ENCODE measurements at regions not wholly inside any gene's neighbourhood (a gene's known extent, or its start where the extent isn't known, plus 50 kb on each side); places are given as distances from the start of the nearest gene placed in this dataset.
"Not testable (repeated sequence)": the region's sequence is repeated elsewhere in the genome, so short reads cannot be mapped to it uniquely, and the experiment has no call there.

DNA sequence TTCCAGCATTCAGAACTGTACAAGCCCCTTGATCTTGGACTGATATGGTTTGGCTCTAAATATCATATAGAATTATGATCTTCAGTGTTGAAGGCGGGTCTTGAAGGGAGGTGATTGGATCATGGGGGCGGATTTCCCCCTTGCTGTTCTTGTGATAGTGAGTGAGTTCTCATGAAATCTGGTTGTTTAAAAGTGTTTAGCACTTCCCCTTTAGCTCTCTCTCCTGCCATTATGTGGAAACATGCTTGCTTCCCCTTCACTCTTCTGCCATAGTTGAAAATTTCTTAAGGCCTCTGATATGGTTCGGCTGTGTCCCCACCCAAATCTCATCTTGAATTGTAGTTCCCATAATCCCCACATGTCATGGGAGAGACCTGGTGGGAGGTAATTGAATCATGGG lies 305.3 kb upstream of the CYRIA start:
- H3K27ac Mint-ChIP-seq; H3K9me3 ChIP-seq (ENCODE audit: control insufficient read depth in 1 of 2, low read length in 2 of 2); H3K27me3 Mint-ChIP-seq; H3K4me3 Mint-ChIP-seq; H3K27ac ChIP-seq (ENCODE audit: low read depth, low read length); H3K36me3 ChIP-seq (ENCODE audit: insufficient read depth, low read length); POLR2A ChIA-PET (ENCODE audit: partially characterized antibody); H3K4me3 ChIP-seq (ENCODE audit: low read length in 2 of 2); H3K4me1 ChIP-seq (ENCODE audit: insufficient read depth, low read length); H3K36me3 Mint-ChIP-seq; H3K9me3 Mint-ChIP-seq; CTCF ChIA-PET (ENCODE audit: partially characterized antibody); intact Hi-C loops (cut with micrococcal nuclease); H3K27me3 ChIP-seq (ENCODE audit: insufficient read depth, low read length); H3K4me1 Mint-ChIP-seq; DNase-seq: not testable (repeated sequence)

DNA sequence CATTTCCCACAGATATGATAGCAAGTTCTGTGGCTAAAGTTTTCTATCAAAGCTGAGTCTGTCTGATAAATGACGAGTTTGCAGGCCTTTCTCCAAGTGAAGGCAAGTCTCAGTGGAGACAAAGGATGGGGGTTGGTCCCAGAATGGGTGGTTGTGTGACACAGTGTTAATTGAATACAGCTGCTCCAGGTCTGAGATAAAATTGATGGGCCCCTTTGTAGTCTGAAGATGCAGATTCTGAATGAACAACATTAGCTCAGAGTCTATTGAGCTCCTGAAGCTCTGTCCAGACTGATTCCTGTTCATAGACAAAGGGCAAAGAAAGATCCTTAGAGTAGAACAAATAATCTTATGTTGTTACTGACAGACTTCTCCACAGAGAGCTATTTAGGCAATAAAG lies 296.9 kb upstream of the CYRIA start:
- CTCF ChIA-PET (ENCODE audit: partially characterized antibody), result no interaction called here

DNA sequence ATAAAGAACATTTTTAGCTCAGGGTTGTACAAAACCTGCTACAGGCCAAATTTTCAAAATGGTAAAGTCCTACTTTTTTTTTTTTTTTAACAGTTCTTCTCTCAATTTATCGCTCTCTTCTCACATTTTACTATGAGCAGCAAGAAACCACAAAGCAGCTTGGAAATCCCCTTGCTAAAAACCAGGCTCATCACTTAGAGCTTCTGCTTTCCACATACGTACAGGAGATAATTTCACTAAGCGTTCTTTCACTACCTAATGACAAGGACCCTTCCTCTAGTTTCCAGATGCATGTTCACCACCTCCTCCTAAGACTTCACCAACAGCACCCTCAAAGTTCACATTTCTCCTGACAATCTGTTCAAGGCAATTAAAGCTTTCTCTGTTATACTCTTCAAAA lies 294.9 kb upstream of the CYRIA start:
- no peak for DNase-seq
- ChIA-PET CTCF (ENCODE audit: partially characterized antibody) (no interaction called here), POLR2A (ENCODE audit: partially characterized antibody) (no interaction called here)
- Histone ChIP-seq H3K9me3 (ENCODE audit: control insufficient read depth in 1 of 2, low read length in 2 of 2) (no peaks in the 10 kb centered on the region), H3K4me1 (ENCODE audit: insufficient read depth, low read length) (no peaks in the 10 kb centered on the region), H3K27me3 (ENCODE audit: insufficient read depth, low read length) (no peaks in the 10 kb centered on the region), H3K36me3 (ENCODE audit: insufficient read depth, low read length) (no peaks in the 10 kb centered on the region), H3K4me3 (ENCODE audit: low read length in 2 of 2) (no peak overlapping the region), H3K27ac (ENCODE audit: low read depth, low read length) (no peak overlapping the region)
- Mint-ChIP-seq H3K4me1 (no peaks in the 10 kb centered on the region), H3K36me3 (no peaks in the 10 kb centered on the region), H3K27me3 (no peaks in the 10 kb centered on the region), H3K9me3 (peaks cover 0 to 8% (median 4%) of the 10 kb centered on the region in 8 donors), H3K4me3 (no peak overlapping the region), H3K27ac (no peak overlapping the region)
- intact Hi-C loops (cut with micrococcal nuclease), result no loop called here

More for the DNA sequence above, 296.9 kb upstream of the CYRIA start:
- Histone ChIP-seq H3K36me3 (ENCODE audit: insufficient read depth, low read length) (no peaks in the 10 kb centered on the region), H3K27me3 (ENCODE audit: insufficient read depth, low read length) (no peaks in the 10 kb centered on the region), H3K27ac (ENCODE audit: low read depth, low read length) (no peak overlapping the region), H3K4me3 (ENCODE audit: low read length in 2 of 2) (no peak overlapping the region), H3K4me1 (ENCODE audit: insufficient read depth, low read length) (no peaks in the 10 kb centered on the region), H3K9me3 (ENCODE audit: control insufficient read depth in 1 of 2, low read length in 2 of 2) (no peaks in the 10 kb centered on the region)
- no peak overlapping the region for H3K27ac Mint-ChIP-seq
- POLR2A ChIA-PET (ENCODE audit: partially characterized antibody), result no interaction called here
- H3K9me3 Mint-ChIP-seq, result peaks cover 0 to 9% (median 7%) of the 10 kb centered on the region in 8 donors
- no peaks in the 10 kb centered on the region for H3K27me3 Mint-ChIP-seq
- H3K4me3 Mint-ChIP-seq, result no peak overlapping the region
- H3K36me3 Mint-ChIP-seq, result no peaks in the 10 kb centered on the region
- intact Hi-C loops (cut with micrococcal nuclease), result no loop called here
- DNase-seq, result no peak
- H3K4me1 Mint-ChIP-seq, result no peaks in the 10 kb centered on the region

DNA sequence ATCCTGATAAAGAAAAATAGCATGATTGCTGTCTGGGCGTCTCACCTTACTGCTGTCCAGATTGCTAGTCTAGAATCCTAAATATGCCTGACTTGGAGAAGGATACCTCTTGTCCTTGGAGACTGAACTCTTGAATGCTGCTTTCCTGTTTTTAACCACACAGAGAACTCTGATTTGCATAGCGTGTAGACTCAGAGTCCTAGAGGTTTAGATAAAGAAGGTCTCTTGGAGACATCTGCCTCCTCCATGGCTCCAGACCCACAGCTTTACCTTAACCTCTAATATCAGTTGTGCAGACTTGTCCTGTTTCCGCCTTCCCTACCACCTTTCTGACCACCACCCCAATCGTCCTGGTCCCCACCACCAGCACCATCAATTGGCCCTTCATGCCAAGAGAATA lies 292.6 kb upstream of the CYRIA start:
- H3K4me3 Mint-ChIP-seq, result no peak overlapping the region
- no peak for DNase-seq

DNA sequence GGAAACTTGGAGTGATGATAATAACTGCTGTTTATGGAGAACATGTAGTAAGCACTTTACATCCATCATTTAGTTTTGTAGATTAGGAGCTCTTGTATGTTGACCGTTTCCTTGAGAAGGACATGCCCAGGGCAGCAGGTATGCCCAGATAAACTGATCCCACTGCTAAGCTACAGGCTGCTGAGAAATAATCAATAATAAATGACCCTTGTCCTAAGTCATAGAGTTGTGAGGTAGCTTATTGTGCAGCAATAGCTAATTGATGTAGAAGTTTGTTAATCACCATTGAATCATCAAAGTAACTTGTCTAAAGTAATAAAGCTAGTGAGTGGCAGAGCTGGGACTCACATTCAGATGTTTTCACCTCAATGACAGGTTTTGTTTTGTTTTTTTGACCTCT lies 287.2 kb upstream of the CYRIA start:
- ChIA-PET POLR2A (ENCODE audit: partially characterized antibody) (no interaction called here), CTCF (ENCODE audit: partially characterized antibody) (no interaction called here)
- peaks cover 0 to 5% (median 2%) of the 10 kb centered on the region in 8 donors for H3K9me3 Mint-ChIP-seq
- no peaks in the 10 kb centered on the region for H3K36me3 Mint-ChIP-seq
- Histone ChIP-seq H3K4me3 (ENCODE audit: low read length in 2 of 2) (no peak overlapping the region), H3K36me3 (ENCODE audit: insufficient read depth, low read length) (no peaks in the 10 kb centered on the region), H3K27ac (ENCODE audit: low read depth, low read length) (no peak overlapping the region), H3K4me1 (ENCODE audit: insufficient read depth, low read length) (no peaks in the 10 kb centered on the region), H3K9me3 (ENCODE audit: control insufficient read depth in 1 of 2, low read length in 2 of 2) (no peaks in the 10 kb centered on the region), H3K27me3 (ENCODE audit: insufficient read depth, low read length) (no peaks in the 10 kb centered on the region)
- no peaks in the 10 kb centered on the region for H3K4me1 Mint-ChIP-seq
- H3K27me3 Mint-ChIP-seq, result no peaks in the 10 kb centered on the region
- no peak overlapping the region for H3K4me3 Mint-ChIP-seq
- intact Hi-C loops (cut with micrococcal nuclease), result no loop called here
- DNase-seq, result no peak
- H3K27ac Mint-ChIP-seq, result no peak overlapping the region

More for the DNA sequence above, 292.6 kb upstream of the CYRIA start:
- POLR2A ChIA-PET (ENCODE audit: partially characterized antibody), result no interaction called here
- Histone ChIP-seq H3K4me1 (ENCODE audit: insufficient read depth, low read length) (no peaks in the 10 kb centered on the region), H3K27me3 (ENCODE audit: insufficient read depth, low read length) (no peaks in the 10 kb centered on the region), H3K36me3 (ENCODE audit: insufficient read depth, low read length) (no peaks in the 10 kb centered on the region), H3K27ac (ENCODE audit: low read depth, low read length) (no peak overlapping the region), H3K4me3 (ENCODE audit: low read length in 2 of 2) (no peak overlapping the region), H3K9me3 (ENCODE audit: control insufficient read depth in 1 of 2, low read length in 2 of 2) (no peaks in the 10 kb centered on the region)
- H3K4me1 Mint-ChIP-seq, result no peaks in the 10 kb centered on the region
- no peak overlapping the region for H3K27ac Mint-ChIP-seq
- H3K27me3 Mint-ChIP-seq, result no peaks in the 10 kb centered on the region
- peaks cover 0 to 9% (median 4%) of the 10 kb centered on the region in 8 donors for H3K9me3 Mint-ChIP-seq
- CTCF ChIA-PET (ENCODE audit: partially characterized antibody), result no interaction called here
- H3K36me3 Mint-ChIP-seq, result no peaks in the 10 kb centered on the region
- intact Hi-C loops (cut with micrococcal nuclease), result no loop called here

DNA sequence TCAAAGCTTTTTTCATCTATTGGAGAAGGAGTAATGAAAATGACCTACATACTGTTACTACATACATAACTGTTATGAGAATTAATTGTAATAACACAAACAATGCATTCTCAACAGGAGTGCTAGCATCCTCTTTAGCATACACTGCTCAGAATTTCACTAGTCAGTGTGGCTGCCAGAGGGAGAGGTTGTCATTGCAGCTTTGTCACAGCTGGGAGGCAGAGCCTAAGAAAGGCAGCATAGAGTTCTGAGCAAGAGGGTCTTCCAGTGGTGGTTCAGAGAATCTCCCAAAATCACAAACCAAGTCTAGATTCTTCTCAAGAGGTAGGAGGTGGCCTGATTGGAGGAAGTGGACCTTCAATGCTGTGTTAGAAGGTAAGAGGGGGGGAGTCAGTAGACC lies 286.7 kb upstream of the CYRIA start:
- DNase-seq, result no peak
- Mint-ChIP-seq H3K9me3 (peaks cover 0 to 6% (median 2%) of the 10 kb centered on the region in 8 donors), H3K4me3 (no peak overlapping the region), H3K27ac (no peak overlapping the region), H3K27me3 (no peaks in the 10 kb centered on the region), H3K4me1 (no peaks in the 10 kb centered on the region), H3K36me3 (no peaks in the 10 kb centered on the region)
- H3K36me3 ChIP-seq (ENCODE audit: insufficient read depth, low read length), result no peaks in the 10 kb centered on the region
- H3K9me3 ChIP-seq (ENCODE audit: control insufficient read depth in 1 of 2, low read length in 2 of 2), result no peaks in the 10 kb centered on the region
- H3K4me1 ChIP-seq (ENCODE audit: insufficient read depth, low read length), result no peaks in the 10 kb centered on the region
- intact Hi-C loops (cut with micrococcal nuclease), result no loop called here
- POLR2A ChIA-PET (ENCODE audit: partially characterized antibody), result no interaction called here
- CTCF ChIA-PET (ENCODE audit: partially characterized antibody), result no interaction called here
- H3K4me3 ChIP-seq (ENCODE audit: low read length in 2 of 2), result no peak overlapping the region
- no peak overlapping the region for H3K27ac ChIP-seq (ENCODE audit: low read depth, low read length)
- H3K27me3 ChIP-seq (ENCODE audit: insufficient read depth, low read length), result no peaks in the 10 kb centered on the region

DNA sequence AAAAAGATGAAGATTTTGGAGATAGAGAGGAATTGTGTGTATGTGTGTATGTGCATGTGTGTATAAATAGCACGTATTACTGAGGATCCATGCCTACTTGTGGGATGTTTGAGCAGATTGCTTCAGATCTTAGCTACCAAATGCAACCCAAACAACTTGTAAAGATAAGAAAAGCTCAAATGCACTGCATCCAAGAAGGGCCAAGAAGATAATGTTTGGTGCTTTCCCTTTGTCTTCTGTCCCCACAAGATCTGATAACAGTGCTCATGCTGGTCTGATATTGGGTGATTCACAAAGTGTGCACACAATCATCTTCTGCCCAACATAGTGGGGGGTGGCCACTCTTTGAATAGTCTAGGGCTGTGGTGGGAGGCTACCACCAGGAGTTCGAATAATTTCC lies 284.8 kb upstream of the CYRIA start:
- H3K36me3 ChIP-seq (ENCODE audit: insufficient read depth, low read length), result no peaks in the 10 kb centered on the region
- no peaks in the 10 kb centered on the region for H3K4me1 ChIP-seq (ENCODE audit: insufficient read depth, low read length)
- no peaks in the 10 kb centered on the region for H3K9me3 ChIP-seq (ENCODE audit: control insufficient read depth in 1 of 2, low read length in 2 of 2)
- CTCF ChIA-PET (ENCODE audit: partially characterized antibody), result no interaction called here
- Mint-ChIP-seq H3K9me3 (peaks cover 0 to 6% (median 2%) of the 10 kb centered on the region in 8 donors), H3K4me1 (no peaks in the 10 kb centered on the region), H3K27me3 (no peaks in the 10 kb centered on the region), H3K4me3 (peak overlapping the region in 1 of 8 donors; percentile 14), H3K27ac (peak overlapping the region in 1 of 7 donors; percentile 48), H3K36me3 (no peaks in the 10 kb centered on the region)
- no peaks in the 10 kb centered on the region for H3K27me3 ChIP-seq (ENCODE audit: insufficient read depth, low read length)
- no peak overlapping the region for H3K4me3 ChIP-seq (ENCODE audit: low read length in 2 of 2)
- H3K27ac ChIP-seq (ENCODE audit: low read depth, low read length), result no peak overlapping the region
- POLR2A ChIA-PET (ENCODE audit: partially characterized antibody), result no interaction called here
- DNase-seq, result no peak
- intact Hi-C loops (cut with micrococcal nuclease), result no loop called here

DNA sequence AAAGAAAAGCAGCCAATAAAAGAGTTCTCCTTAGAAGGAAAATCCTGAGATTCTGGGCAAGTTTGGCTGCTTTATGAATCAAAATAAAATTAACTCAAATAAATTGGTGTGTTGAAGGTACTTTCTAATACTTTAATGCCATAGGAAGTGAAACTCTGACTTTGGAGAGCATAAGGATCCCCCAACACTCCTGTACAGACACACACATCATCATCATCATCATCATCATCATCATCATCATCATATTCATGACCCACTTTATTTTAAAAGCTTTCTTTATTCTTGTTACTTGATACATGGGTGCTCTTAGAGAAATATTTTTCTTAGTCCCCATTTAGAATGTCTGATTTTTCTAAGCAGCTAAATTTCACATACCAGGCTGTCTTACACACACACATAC lies 283.1 kb upstream of the CYRIA start:
- H3K27ac Mint-ChIP-seq, result no peak overlapping the region
- H3K27me3 Mint-ChIP-seq, result no peaks in the 10 kb centered on the region
- DNase-seq, result no peak
- Histone ChIP-seq H3K4me3 (ENCODE audit: low read length in 2 of 2) (no peak overlapping the region), H3K36me3 (ENCODE audit: insufficient read depth, low read length) (no peaks in the 10 kb centered on the region), H3K9me3 (ENCODE audit: control insufficient read depth in 1 of 2, low read length in 2 of 2) (no peaks in the 10 kb centered on the region), H3K27me3 (ENCODE audit: insufficient read depth, low read length) (no peaks in the 10 kb centered on the region), H3K27ac (ENCODE audit: low read depth, low read length) (no peak overlapping the region), H3K4me1 (ENCODE audit: insufficient read depth, low read length) (no peaks in the 10 kb centered on the region)
- intact Hi-C loops (cut with micrococcal nuclease), result no loop called here
- CTCF ChIA-PET (ENCODE audit: partially characterized antibody), result no interaction called here
- no peaks in the 10 kb centered on the region for H3K4me1 Mint-ChIP-seq
- H3K4me3 Mint-ChIP-seq, result no peak overlapping the region
- POLR2A ChIA-PET (ENCODE audit: partially characterized antibody), result no interaction called here
- no peaks in the 10 kb centered on the region for H3K36me3 Mint-ChIP-seq
- H3K9me3 Mint-ChIP-seq, result peaks cover 0 to 5% (median 2%) of the 10 kb centered on the region in 8 donors
